G401 (cell line): ENCODE measurements at regions not wholly inside any gene's neighbourhood (a gene's known extent, or its start where the extent isn't known, plus 50 kb on each side); places are given as distances from the start of the nearest gene placed in this dataset.
"Not testable (repeated sequence)": the region's sequence is repeated elsewhere in the genome, so short reads cannot be mapped to it uniquely, and the experiment has no call there.

Experiments
- DNase-seq: peaks from one replicate; pipeline ENCODE4 v3.0.0-alpha.2; 2015; ENCODE audit warnings: low spot score
- in situ Hi-C: cut with HindIII; loops from 2 replicates; pipeline ENCODE4 v1.10.0; 2016; ENCODE audit warnings: low sequenced_read_pairs, mixed read lengths

GRCh38 chr4:81678801-81679200 lies 207.1 kb upstream of the RASGEF1B start:
- in situ Hi-C loops, result no loop called here
- no peak for DNase-seq

- no peak for DNase-seq
- in situ Hi-C loops, result no loop called here
Measured at GRCh38 chr4:81676537-81676936, 204.8 kb upstream of the RASGEF1B start.

DNA sequence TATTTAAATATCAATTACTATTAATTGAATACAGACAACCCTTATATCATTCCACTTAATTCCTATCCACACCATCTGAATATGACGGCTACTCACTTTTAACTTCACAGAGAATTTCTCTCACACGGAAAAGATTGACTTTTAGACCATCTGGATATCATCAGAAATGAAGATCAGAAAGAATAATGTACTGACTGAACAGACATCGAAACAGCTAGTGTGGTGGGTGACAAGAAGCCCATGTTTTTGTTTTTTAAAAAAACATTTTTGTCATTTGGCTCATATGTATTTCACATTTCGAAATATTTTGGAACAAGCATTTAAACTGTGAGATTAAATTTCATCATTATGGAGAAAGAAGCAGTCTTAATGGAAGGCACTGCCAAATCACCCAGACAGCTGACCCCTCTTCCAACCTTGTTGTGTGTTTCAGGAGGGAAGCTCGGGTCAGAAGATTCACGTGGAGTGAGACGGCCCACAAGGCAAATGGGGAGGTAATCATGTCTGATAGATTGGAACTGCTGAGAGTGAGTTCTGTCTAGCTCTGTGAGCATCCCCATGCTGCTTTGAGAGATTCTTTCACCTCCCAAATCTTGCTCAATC lies 204.2 kb upstream of the RASGEF1B start:
- in situ Hi-C loops, result no loop called here
- DNase-seq, result no peak

- in situ Hi-C loops, result no loop called here
- DNase-seq, result no peak
Measured at GRCh38 chr4:81673961-81674360, 202.3 kb upstream of the RASGEF1B start.

- in situ Hi-C loops, DNase-seq: not testable (repeated sequence)
Measured at GRCh38 chr4:81668328-81668727, 196.6 kb upstream of the RASGEF1B start.

DNA sequence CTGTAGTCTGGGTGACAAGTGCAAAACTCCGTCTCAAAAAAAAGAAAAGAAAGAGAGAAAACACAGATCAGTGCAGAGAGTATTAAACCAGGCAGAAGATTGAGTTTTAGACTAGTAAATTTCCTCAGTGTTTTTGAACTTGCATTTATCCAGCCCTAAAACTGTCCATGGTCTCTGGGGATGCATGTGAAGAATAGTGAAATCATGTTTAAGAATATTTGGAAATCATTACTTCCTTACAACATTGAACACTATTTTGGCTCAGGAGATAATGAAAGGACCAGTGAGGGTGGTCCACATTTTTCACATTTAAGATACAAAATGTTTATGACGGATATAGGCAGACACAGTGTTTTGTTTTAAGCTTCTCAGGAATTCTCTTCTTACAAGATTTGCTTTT lies 195.8 kb upstream of the RASGEF1B start:
- DNase-seq, result no peak
- in situ Hi-C loops, result no loop called here

DNA sequence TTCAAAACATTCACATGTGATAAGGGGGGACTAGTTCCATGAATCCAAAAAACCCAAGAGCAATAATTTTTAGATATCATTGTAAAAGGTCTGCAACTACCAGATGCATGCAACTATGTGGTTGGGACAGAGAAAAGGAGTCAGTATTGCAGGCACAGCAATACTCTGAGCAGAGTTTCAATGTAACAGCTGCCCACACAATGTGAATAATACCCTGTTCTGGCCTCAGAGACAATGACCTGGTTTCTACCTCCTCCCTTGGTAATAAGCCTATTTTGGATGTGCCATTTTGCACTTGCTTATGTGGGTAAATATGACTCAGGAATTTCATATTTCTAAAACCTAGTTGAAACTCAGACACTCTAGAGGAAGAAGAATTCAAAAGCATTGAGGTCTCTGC lies 194.8 kb upstream of the RASGEF1B start:
- peak; percentile 57 for DNase-seq

DNA sequence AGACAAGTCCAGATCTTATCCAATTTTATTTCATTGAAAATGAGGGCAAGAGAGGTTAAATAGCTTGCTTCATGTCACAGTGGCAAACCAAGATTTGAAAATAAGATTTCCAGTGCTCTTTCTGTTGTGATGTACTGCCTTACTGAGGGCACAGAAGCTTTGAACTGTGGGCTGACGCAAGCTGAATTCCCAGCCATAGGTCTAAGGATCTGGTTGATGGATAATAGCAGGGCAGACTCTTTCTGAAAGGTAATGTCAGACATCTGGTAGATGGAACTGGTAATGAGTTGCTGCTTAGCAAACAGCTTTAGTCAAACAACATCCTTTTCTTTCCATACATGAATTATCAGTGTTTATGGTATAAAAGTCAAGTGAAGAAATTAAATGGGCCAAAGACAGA lies 193.9 kb upstream of the RASGEF1B start:
- in situ Hi-C loops, result no loop called here
- DNase-seq, result no peak

More for the DNA sequence above, 194.8 kb upstream of the RASGEF1B start:
- in situ Hi-C loops, result no loop called here

GRCh38 chr4:81665045-81665444 lies 193.3 kb upstream of the RASGEF1B start:
- no peak for DNase-seq
- in situ Hi-C loops, result no loop called here

GRCh38 chr4:81664079-81664478 lies 192.4 kb upstream of the RASGEF1B start:
- in situ Hi-C loops, result no loop called here
- DNase-seq, result no peak

GRCh38 chr4:81663368-81663767 lies 191.7 kb upstream of the RASGEF1B start:
- in situ Hi-C loops, result no loop called here
- no peak for DNase-seq

GRCh38 chr4:81659051-81659450 lies 187.3 kb upstream of the RASGEF1B start:
- no peak for DNase-seq
- in situ Hi-C loops, result no loop called here

DNA sequence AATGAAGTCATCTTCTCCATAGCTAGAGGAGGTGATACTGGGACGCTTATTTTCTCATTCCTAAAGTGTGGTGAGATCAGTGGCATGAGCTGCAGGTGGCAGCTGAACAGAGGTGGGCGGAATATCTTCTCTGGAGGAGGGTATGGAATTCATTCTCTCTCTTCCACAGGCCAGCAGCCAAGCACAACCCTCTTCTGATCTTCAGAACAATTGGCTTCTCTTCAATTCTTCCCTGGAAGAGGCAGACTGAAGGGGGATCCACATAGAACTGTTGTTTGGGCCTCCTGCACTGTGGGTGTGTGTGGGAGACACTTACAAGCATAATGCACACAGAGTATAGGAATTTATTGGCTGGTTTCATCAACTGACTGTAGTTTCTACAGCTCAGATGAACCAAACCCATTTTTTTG lies 180.4 kb upstream of the RASGEF1B start:
- DNase-seq, result no peak
- in situ Hi-C loops, result no loop called here

- no peak for DNase-seq
- in situ Hi-C loops, result no loop called here
Measured at GRCh38 chr4:81651243-81651899, 179.7 kb upstream of the RASGEF1B start.

GRCh38 chr4:81650606-81651242 lies 179.0 kb upstream of the RASGEF1B start:
- DNase-seq, result no peak
- in situ Hi-C loops, result no loop called here

DNA sequence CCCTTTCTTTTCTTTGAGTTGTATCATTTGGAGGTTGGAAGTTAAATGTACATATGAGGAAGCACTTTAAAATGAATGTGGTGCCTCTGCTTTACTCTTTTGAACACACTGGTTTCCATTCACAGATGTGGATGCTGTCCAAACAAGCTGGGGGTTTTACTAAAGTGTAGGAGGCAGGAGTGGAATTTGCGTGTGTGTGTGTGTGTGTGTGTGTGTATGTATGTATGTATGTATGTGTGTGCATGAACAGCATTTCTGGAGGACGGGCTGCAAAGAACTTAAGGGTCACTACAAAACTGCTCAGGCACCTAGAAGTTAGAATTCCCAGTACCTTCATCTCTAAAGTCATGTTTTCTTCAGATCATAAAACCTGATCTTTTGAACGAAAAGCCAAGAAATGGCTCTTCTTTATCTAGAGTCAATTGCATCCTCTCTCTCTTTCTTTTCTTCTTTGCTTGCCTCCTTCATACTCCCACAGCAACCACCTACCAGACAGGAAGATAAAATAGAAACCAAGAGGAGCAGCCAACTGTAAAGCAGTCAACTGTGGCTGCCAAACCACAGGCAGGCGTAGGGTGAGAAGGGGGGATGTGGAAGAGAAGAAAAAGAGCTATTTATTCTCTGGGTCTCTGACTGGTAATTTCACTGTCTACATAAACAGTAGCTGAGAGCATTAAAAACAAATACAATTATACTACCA lies 177.0 kb upstream of the RASGEF1B start:
- no peak for DNase-seq
- in situ Hi-C loops, result no loop called here

- in situ Hi-C loops, result no loop called here
- DNase-seq, result no peak
Measured at GRCh38 chr4:81647388-81647787, 175.7 kb upstream of the RASGEF1B start.

- in situ Hi-C loops, result no loop called here
- no peak for DNase-seq
Measured at GRCh38 chr4:81642543-81642942, 170.8 kb upstream of the RASGEF1B start.

DNA sequence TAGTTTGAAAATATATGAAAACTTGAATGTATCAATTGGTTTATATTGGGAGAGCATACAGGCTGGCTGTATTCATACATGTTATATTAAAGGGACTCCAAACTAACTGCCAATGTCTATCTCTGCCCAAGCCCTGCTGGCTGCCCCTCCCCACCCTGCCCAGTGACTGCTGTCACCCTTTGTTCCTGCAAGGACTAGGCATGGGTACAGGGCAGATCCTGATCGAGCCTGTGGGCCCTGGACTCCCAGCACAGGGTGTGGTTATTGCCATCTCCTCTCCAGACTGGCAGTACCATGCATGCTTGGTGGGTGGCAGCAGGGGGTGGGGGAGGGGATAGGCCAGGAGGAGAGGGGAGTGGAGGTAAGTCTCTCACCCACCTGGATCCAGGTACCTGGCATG lies 167.5 kb upstream of the RASGEF1B start:
- in situ Hi-C loops, result no loop called here
- no peak for DNase-seq

DNA sequence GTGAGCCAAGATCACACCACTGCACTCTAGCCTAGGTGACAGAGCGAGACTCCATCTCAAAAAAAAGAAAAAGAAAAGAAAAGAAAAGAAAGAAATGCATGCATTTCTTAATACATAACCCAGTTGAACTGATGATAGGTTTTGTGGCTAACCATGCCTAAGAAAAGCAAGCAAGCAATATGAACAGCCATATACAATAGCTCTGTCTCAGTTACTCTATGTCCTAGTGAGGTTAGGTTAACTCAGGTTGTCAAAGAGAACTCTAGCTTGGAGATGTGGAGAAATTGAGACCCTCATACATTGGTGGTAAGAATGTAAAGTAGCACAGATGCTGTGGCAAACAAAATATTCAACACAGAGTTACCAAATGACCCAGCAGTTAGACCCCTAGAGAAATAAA lies 167.0 kb upstream of the RASGEF1B start:
- in situ Hi-C loops, result no loop called here
- no peak for DNase-seq
